ENCODE measurements at regions not wholly inside any gene's neighbourhood (a gene's known extent, or its start where the extent isn't known, plus 50 kb on each side); places are given as distances from the start of the nearest gene placed in this dataset.

GRCh38 chr9:30504502-30504905 lies 1879.9 kb upstream of the ACO1 start:
- no peak overlapping the region for H2AK5ac ChIP-seq (ENCODE audit: insufficient read length, low read length)

More at GRCh38 chr9:30504502-30504905, 1879.9 kb upstream of the ACO1 start:
- H3K27me3 Mint-ChIP-seq (ENCODE audit: low read depth) = no peaks in the 10 kb centered on the region
- no peak overlapping the region for H3T11ph ChIP-seq (ENCODE audit: low read length)
- no peak overlapping the region for H4K5ac ChIP-seq (ENCODE audit: insufficient read length, low read depth, low read length)
- H2BK15ac ChIP-seq (ENCODE audit: low read depth, low read length) = no peak overlapping the region
- H3K4me1 Mint-ChIP-seq = no peaks in the 10 kb centered on the region; a peak in 2 of 4 replicates
- H3K36me3 Mint-ChIP-seq (ENCODE audit: insufficient read depth in 1 of 3, low read depth in 3 of 3) = no peaks in the 10 kb centered on the region
- H2BK5ac ChIP-seq (ENCODE audit: insufficient read length, low read length) = no peak overlapping the region
- no peak overlapping the region for H4K91ac ChIP-seq (ENCODE audit: insufficient read length, low read depth, low read length)
- WGBS (ENCODE audit: extremely low coverage, insufficient read length, low lambda C conversion rate) = no CpG with 5 or more reads among the region's 1 CpG
- H3K4me2 ChIP-seq (ENCODE audit: insufficient read depth, insufficient read length, low read length) = no peak overlapping the region
- no peak overlapping the region for H3K18ac ChIP-seq (ENCODE audit: insufficient read length, low read depth, low read length)
- no peak overlapping the region for H2AFZ ChIP-seq (ENCODE audit: low read length)
- H3K4ac ChIP-seq (ENCODE audit: low read depth, low read length) = no peak overlapping the region
- H2BK120ac ChIP-seq (ENCODE audit: low read depth, low read length, poor library complexity, severe bottlenecking) = no peak overlapping the region
- H3K4me1 ChIP-seq (ENCODE audit: insufficient read depth, low read length) = no peaks in the 10 kb centered on the region
- no peak overlapping the region for H3K27ac ChIP-seq (ENCODE audit: insufficient read length, low read depth, low read length)
- H3K9me3 ChIP-seq (ENCODE audit: control insufficient read depth, low read depth, low read length) = no peaks in the 10 kb centered on the region
- no peak for DNase-seq
- H4K8ac ChIP-seq (replicated peaks; ENCODE audit: insufficient read length, low read depth, low read length) = no peak overlapping the region
- H3K4me3 Mint-ChIP-seq = no peak overlapping the region
- no peak for TF ChIP-seq CTCF (conservative IDR thresholded peaks at IDR 0.05)
- no peaks in the 10 kb centered on the region for H3K27me3 ChIP-seq (ENCODE audit: insufficient read depth, low read length)
- no peak overlapping the region for H2BK20ac ChIP-seq (ENCODE audit: low read depth, low read length, poor library complexity, severe bottlenecking)
- H3K79me1 ChIP-seq (ENCODE audit: insufficient read depth, low read depth, low read length, poor library complexity, severe bottlenecking) = no peaks in the 10 kb centered on the region
- no peak overlapping the region for H3K14ac ChIP-seq (ENCODE audit: insufficient read depth, low read length)
- H3K9ac ChIP-seq (ENCODE audit: extremely low read depth, insufficient read length, low read length) = no peak overlapping the region
- no peaks in the 10 kb centered on the region for H3K23me2 ChIP-seq (ENCODE audit: insufficient read length, low read depth, low read length, poor library complexity, severe bottlenecking)
- H3K23ac ChIP-seq (ENCODE audit: insufficient read length, low read depth, low read length) = no peak overlapping the region
- H3K56ac ChIP-seq (ENCODE audit: insufficient read length, low read depth, low read length) = no peak overlapping the region
- no peak overlapping the region for H3K27ac Mint-ChIP-seq
- H3K79me2 ChIP-seq (ENCODE audit: insufficient read depth, low read length) = no peaks in the 10 kb centered on the region
- H3K9me3 Mint-ChIP-seq = no peaks in the 10 kb centered on the region; a peak in 1 of 5 replicates
- no peak overlapping the region for H2BK12ac ChIP-seq (ENCODE audit: insufficient read length, low read depth, low read length)
- H4K20me1 ChIP-seq (ENCODE audit: control insufficient read depth, insufficient read depth, insufficient read length) = no peaks in the 10 kb centered on the region

Data from H9 (cell line).